ENCODE measurements at regions not wholly inside any gene's neighbourhood (a gene's known extent, or its start where the extent isn't known, plus 50 kb on each side); places are given as distances from the start of the nearest gene placed in this dataset.

- no peak for TF ChIP-seq ZFX (IDR thresholded peaks at IDR 0.05; ENCODE audit: borderline replicate concordance)
- TF ChIP-seq, protein P1, sequence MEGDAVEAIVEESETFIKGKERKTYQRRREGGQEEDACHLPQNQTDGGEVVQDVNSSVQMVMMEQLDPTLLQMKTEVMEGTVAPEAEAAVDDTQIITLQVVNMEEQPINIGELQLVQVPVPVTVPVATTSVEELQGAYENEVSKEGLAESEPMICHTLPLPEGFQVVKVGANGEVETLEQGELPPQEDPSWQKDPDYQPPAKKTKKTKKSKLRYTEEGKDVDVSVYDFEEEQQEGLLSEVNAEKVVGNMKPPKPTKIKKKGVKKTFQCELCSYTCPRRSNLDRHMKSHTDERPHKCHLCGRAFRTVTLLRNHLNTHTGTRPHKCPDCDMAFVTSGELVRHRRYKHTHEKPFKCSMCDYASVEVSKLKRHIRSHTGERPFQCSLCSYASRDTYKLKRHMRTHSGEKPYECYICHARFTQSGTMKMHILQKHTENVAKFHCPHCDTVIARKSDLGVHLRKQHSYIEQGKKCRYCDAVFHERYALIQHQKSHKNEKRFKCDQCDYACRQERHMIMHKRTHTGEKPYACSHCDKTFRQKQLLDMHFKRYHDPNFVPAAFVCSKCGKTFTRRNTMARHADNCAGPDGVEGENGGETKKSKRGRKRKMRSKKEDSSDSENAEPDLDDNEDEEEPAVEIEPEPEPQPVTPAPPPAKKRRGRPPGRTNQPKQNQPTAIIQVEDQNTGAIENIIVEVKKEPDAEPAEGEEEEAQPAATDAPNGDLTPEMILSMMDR (IDR thresholded peaks at IDR 0.05): no peak
- no peak overlapping the region for H3K27ac ChIP-seq
Measured at GRCh38 chr1:34479731-34480130, 275.1 kb upstream of the GJB5 start.

DNA sequence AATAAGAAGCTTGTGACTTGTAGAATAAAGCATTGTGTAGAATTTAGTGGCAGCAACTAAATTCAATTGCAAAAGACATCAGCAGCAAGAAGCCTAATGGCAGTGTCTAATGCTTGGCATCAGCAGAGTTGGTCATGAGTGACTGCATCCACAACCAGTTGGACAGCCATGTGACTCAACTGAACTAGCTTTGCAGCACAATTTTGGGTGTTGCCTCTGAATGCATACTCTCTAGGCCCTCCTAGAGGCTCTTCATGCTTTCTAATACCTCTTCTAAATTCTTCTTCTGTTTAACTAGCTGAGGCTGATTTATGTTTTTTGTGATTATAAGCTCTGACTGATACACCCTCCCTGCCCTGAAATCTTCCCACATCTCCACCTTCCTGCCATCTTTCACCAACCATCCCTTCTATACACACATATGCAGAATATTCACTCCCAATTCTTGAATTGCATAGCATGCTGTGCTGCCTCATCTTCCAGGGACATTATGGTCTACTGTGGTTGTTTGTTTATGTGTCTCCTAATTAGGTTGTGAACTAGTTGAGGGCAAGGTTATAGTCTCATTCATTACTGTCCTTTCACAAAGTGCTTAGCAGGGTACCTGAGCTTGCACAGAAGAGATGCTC, 266.7 kb upstream of the GJB5 start:
- TF ChIP-seq ZFX (IDR thresholded peaks at IDR 0.05; ENCODE audit: borderline replicate concordance): no peak
- TF ChIP-seq, protein P1 (IDR thresholded peaks at IDR 0.05): no peak

DNA sequence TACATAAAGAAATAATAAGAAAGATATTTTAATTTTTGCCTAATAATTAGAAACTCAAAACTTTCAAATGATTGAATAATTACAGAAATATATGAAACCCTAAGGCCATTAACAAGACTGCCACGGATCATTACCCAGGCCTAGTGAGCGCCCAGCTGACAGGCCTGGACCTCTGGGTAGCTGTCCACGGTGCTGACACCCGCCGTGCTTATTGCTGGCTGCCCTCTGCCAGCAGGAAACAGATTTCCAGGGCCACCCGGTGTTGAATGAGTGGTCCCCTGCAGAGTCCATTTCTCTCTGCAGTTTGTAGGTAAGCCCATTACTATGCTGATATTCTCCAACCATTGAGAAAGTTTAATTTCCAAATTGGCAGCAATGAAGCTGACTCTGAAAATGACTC, 254.4 kb upstream of the GJB5 start:
- TF ChIP-seq ZFX (IDR thresholded peaks at IDR 0.05; ENCODE audit: borderline replicate concordance): no peak
- TF ChIP-seq, protein P1 (IDR thresholded peaks at IDR 0.05): no peak
- H3K27ac ChIP-seq: no peak overlapping the region

More for the DNA sequence above, 266.7 kb upstream of the GJB5 start:
- H3K27ac ChIP-seq: no peak overlapping the region

DNA sequence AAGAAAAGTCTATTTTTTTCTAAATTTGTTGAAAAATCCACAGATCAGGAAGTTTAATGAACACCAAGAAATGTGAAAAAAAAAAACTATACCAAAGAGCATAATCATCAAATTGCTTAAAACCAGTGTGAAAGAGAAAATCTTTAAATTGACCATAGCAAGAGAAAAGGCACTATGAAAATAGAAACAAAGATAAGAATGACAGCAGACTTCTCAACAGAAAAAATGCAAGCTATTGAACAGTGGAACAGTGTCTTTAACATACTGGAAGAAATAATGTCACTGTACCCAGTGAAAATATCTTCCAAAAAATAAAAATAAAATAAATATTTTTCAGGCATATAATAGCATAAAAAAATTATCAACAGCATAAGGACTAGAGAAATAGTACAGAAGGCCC, 243.0 kb upstream of the GJB5 start:
- no peak for TF ChIP-seq ZFX (IDR thresholded peaks at IDR 0.05; ENCODE audit: borderline replicate concordance)
- TF ChIP-seq, protein P1 (IDR thresholded peaks at IDR 0.05): no peak
- no peak overlapping the region for H3K27ac ChIP-seq

- H3K27ac ChIP-seq: no peak overlapping the region
- TF ChIP-seq, protein P1 (IDR thresholded peaks at IDR 0.05): no peak
- TF ChIP-seq ZFX (IDR thresholded peaks at IDR 0.05; ENCODE audit: borderline replicate concordance): no peak
Measured at GRCh38 chr1:34518146-34518699, 236.6 kb upstream of the GJB5 start.

DNA sequence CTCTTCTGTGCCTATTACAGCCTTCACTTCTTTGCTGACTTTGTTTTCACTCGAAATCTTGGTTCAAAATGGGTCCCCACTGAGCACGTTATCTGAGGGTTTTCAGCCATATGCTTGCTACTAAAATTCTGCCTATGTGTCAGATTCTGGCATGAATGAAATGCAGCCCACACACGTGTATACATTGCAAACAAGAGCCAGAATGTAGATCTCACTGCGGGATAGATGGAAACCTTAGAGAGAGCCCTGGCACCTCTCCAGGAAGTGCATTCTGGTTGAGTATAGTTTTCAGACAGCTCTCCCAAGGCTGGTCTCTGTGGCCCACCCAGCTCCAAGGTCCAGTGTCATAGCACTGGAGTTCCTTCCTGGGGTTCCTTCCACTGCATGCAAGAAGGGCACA, 234.7 kb upstream of the GJB5 start:
- no peak for TF ChIP-seq ZFX (IDR thresholded peaks at IDR 0.05; ENCODE audit: borderline replicate concordance)
- TF ChIP-seq, protein P1 (IDR thresholded peaks at IDR 0.05): no peak
- H3K27ac ChIP-seq: no peak overlapping the region

DNA sequence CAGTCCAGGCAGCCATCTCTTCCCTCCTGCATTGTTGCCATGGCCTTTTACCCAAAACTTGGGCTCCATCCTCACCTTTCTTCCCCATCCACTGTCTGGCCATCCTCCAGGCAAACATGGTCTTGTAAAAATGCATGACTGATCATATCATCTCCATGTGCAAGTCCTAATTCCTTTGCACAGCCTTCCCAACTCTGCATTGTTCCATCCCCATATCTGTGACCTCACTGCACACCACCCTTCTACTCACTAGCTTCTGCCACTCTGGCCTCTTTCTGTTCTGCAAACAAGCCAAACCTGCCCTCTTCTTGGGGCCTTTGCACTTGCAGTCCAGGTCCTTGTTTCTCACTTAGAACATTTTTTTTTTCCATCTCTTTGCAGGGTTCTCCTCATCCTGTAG, 230.1 kb upstream of the GJB5 start:
- TF ChIP-seq, protein P1 (IDR thresholded peaks at IDR 0.05): no peak
- TF ChIP-seq ZFX (IDR thresholded peaks at IDR 0.05; ENCODE audit: borderline replicate concordance): no peak
- H3K27ac ChIP-seq: no peak overlapping the region
